ENCODE measurements at regions not wholly inside any gene's neighbourhood (a gene's known extent, or its start where the extent isn't known, plus 50 kb on each side); places are given as distances from the start of the nearest gene placed in this dataset.

- TF ChIP-seq CTCF (optimal IDR thresholded peaks at IDR 0.05 in 1 of 3, IDR thresholded peaks at IDR 0.05 in 1 of 3, conservative IDR thresholded peaks at IDR 0.05 in 1 of 3; ENCODE audit: extremely low read depth in 1 of 3, insufficient read depth in 2 of 3, low read length in 3 of 3) (no peak), EZH2 (IDR thresholded peaks at IDR 0.05; ENCODE audit: low read length) (no peak)
Measured at GRCh38 chr19:29875931-29876330, 64.1 kb downstream of the CCNE1 start.

All from keratinocyte (primary cell).